GM21423 (cell line): ENCODE measurements at regions not wholly inside any gene's neighbourhood (a gene's known extent, or its start where the extent isn't known, plus 50 kb on each side); places are given as distances from the start of the nearest gene placed in this dataset.

Experiments used
- ATAC-seq: cut with Tn5 transposase; IDR thresholded peaks from one replicate; pipeline ENCODE4 v1.9.1; 2021; ENCODE audit warnings: mild to moderate bottlenecking, moderate library complexity; ENCODE audit not compliant: unreplicated experiment

DNA sequence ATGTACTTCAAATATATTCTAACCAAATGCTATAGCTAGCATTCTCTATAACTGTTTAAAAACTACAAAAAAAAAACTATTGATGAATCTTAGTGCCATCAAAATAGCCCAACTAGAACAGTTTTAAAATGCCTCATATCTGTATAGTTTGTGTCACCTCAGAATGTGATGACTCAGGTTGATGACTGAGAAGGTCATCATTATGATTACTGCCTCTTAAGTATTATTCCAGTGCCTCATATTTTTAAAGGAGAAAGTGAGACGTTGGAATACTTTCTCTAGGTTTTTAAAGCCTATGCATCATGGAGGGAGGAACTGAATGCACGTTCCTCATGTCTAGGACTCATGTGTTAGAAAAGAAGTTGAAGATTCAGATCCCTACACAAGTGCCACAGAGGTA is 88.2 kb downstream of the TMA16 start:
- no peak for ATAC-seq

DNA sequence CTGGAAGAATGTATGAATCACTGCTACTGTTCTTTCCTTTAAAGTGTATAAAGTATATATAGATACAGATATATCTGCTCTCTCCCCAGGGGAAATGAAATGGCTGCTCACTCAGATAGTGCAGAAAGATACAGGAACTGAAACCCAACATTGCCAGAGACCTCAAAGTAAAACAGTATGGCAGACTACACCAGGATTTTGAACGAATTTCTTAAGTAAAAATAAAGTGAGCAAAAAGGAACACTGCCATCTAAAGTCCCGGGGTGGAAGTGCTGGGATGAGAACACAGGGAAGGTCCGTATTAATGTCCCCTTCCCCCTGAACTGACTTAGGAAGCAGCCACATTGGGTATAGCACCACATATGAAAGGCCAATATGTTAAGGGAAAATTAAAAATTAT is 93.4 kb downstream of the TMA16 start:
- peak; percentile 44 for ATAC-seq

DNA sequence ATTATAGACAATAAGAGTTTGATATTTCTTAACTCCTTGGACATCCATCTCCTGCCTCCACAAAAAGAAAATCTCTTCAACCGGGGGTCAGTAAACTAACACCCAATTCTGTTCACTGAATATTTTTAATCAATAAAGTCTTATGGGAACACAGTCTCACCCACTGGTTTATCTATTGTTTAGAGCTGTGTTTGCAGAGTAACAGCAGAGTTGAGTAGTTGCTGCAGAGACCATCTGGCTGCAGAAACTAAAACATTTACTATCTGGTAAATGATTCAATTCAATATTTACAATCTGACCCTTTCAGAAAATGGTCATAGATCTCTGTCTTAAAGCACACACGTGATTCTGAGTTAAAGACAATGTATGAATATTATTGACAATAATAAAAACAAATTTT is 94.0 kb downstream of the TMA16 start:
- no peak for ATAC-seq

DNA sequence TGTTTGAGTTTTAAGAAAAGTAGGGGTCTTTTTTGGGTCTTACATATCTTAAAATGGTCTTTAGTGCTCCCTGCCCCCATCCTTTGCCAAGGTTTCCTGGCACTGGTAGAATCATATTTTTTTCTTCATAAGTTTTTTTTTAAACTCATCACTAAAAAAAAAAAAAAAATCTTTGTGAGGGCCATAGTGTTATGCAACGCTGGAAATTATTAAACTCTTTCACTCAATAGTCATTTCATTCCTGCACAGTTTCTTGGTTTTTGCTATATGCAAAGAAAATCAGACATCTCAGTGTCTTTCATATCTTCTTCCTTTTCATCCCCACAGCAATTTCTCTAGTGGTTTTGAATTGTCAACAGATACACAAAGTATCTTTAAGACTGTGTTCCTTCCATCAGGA is 95.6 kb downstream of the TMA16 start:
- peak; percentile 33 for ATAC-seq

DNA sequence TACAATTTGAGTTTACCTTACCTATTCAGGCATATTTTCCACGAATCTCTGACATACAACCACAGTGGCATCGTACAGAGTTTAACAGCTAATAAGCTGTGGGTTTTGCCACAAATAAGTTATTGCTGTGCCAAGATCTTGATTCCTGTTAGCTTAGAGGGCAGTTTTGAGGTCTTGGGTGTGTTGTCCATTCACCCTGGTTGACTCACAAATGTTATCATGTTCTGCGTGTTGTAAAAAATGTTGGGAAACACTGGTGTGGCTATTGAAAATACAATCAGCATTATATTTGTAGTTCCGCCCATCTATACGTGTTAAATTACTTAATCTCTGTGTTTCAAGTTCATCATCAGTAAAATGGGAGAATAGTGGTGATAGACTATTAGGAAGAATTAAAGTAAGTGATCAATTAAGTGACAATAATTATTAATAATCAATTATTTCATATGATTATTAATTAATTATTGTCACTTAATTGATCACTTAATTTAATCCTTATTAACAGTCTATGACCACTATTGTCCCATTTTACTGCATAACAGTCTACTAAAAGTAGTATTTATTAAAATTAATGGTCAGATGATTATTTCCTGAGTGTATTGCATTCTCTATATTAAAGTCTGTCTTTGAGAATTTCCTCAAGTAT is 96.3 kb downstream of the TMA16 start:
- no peak for ATAC-seq

DNA sequence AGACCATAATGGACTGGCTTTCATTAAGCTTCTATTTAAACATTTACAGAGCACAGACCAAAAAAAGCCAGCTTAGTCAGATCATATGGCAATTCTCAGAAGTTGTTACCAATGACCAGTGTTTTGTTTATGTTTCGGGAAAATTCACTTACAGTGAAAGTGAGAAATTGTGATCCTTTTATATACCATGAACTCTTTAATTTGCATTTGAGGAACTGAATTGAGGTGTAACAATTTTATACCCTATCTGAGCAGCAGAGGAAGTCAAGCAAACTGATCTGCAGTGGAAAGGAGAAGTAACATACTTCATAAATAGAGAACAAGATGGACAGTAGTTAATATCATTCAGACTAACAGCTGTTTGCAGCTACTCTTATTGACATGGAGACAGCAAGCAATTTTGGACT is 97.1 kb downstream of the TMA16 start:
- ATAC-seq: peak; percentile 87

DNA sequence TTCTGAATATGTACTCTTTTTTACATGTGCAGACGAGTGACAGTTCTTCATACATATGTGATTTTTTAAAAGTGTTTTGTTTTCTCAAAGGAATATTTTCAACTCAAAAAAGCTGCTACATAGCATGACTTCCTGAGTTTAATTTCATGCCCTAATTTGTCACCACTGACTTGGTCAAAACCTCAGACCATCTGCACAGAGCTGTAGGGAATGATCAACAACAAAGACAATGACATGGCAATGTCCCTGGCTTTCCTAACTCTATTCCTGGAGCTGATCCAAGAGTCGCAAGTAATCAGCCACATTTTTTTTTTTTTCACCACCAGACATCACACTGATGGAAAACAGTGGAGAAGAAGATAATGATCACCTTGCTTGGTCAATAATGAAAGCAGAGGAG is 97.7 kb downstream of the TMA16 start:
- ATAC-seq: no peak

DNA sequence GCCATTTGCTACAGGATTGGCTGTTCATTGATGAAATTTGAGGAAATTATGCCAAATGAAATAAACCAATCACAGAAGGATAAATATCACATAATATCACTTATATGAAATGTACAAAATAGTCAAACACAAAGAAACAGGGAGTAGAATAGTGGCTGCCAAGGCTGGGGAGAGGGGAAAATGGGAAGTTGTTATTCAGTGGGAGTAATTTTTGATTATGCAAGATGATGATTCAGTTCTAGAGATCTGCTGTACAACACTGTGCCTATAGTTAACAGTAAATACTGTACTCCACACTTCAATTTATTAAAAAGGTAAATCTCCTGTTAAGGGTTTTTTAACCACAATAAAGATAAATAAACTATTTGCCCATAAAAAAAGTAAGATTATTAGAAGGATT is 101.1 kb downstream of the TMA16 start:
- no peak for ATAC-seq

DNA sequence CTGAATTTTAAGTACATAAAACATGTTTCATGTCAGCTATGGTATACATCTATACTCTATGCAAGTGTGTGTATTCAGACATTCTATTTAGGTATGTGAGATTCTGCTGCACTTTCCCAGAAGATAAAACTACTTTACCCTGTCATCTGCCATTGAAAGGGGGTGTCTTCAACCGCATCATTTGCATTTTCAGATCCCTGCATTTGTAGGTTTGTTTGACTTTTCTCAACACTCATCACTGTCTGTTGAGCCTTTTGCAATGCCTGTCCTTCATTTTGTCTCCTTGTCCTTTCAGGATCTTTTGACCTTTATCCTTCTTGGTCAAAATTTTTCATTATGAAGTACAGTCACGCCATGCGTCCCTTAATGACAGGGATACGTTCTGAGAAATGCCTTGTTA is 103.5 kb downstream of the TMA16 start:
- ATAC-seq: peak; percentile 78

DNA sequence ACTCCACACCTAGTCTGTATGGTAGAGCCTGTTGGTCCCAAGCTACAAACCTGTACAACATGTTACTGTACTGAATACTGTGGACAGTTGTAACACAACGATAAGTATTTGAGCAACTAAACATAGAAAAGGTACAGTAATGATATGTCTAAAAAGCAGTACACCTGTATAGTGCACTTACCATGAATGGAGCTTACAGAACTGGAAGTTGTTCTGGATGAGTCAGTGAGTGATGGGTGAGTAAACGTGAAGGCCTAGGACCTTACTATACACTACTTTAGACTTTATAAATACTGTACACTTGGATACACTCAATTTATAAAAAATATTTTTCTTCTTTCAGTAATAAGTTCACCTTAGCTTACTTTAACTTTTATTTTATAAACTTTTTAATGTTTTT is 104.0 kb downstream of the TMA16 start:
- peak; percentile 14 for ATAC-seq

DNA sequence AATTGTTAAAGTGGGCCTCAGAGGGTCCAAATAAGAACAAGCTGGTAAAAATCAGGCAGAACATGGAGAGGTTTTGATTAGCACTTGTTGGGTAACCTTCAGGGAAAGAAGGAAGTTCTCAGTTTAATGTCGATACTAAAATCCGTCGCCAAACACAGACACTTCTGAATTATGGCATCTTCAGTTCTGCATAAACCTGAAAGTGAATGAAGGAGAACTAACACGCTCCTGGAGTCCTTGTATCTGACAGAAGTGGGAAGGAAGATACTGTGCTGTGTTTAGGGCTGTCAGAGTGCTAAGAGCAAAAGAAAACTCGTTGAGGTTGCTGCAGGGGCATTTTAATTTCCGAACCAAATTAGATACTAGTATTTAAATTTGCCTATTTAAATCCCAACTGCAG is 106.2 kb downstream of the TMA16 start:
- ATAC-seq: peak; percentile 42

DNA sequence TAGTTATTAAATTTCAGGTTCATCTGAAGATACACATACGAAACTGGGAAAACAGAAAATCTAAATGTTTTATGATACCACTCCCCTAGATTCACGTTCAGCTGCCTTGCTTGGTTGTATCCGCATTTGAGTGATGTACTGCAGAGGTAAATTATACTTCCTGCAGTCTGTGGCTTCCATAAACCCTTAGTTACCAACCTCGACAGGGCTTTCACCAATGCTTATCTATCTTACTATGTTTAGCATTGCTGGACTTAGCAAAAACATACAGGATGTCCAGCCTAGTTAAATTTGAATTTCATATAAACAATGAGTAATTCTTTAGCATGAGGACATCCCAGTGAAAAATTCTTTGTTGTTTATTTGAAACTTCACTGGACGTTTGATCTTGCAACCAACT is 108.8 kb downstream of the TMA16 start:
- no peak for ATAC-seq

DNA sequence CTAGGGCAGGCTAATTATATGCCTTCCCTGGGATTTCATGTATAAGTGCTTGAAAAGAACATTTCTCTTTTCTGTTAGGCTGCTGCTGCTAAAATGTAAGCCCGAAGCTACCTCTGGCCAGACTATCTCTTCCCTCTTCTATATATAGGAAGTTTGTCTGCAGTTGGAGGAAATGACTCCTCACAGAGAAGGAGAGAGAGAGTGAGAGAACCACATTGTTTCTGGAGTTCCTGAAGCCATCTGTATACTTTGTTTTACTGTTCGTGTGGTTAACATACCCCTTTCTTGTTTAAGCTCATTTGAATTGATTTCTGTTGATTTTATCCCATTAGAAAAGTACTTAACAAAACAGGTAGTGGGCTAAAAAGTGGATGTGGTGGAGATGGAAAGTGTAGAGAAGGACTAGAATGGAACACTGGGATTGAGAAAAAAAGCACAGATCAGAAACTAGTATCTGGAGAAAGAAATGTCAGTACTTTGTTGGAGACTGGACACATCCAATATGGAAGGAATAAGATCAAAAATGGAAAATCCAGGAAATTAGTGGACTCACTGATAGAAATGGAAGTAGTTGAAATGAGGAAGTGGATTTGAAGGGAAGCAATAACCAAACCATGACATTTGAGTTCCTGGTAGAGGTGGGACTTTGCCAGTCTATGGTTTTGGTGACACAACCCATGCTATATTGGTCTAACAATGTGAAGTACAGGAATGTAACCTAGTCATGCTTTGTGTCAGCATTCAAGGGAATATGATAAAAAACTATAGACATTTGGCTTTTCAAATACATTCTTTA is 112.6 kb downstream of the TMA16 start:
- peak; percentile 28 for ATAC-seq

DNA sequence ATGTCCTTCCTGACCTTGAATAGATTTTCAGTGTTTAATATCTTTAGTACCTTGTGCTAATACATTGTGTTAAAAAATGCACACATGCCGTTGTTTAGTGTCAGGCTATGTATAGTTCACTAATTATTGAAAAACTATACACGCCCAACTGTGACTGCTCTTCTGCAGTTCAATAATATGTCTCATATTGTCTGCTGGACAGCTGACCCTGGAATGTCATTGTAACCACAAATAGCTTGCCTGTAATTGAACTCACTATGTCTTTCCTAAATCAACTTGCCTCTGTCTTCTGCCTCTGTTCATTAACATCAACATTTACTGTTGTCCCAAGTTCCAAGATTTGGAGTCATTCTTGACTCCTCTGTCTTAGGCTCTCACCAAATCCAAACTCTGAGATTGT is 114.5 kb downstream of the TMA16 start:
- no peak for ATAC-seq

DNA sequence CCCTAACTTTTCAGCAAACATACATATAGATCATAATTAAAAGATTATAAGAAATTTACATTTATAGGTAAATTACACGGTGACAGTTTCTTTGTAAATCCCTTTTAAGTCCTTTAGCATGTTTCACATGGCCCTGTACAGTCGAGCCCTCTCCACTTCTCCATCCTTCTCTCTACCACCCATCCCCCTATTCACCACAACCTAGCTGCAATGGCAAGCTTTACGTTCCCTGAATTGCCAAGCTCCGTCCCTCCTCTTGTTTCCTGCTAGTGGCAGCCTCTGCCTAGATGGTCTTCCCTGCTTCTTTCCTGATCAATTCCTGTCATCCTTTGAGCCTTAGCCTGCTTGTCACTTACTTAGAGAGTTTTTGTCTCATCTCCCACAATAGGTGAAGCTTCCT is 116.2 kb downstream of the TMA16 start:
- no peak for ATAC-seq

DNA sequence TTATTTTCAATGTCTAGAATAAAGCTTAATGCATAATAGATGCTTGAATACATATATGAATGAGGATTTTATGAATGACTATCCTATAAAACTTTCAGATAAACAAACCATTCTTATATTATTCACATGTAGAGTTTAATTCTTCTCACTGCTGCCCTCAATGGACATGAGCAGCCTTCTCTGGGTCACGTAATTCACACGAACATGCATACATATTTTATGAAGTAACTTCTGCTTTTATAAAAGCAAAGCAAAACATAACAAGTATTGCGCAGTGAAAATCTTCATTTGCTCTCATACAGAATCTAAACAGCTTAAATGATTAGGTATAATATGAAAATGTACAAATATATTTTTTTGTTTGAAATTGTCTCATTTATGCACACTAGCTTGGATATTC is 116.7 kb downstream of the TMA16 start:
- ATAC-seq: no peak

DNA sequence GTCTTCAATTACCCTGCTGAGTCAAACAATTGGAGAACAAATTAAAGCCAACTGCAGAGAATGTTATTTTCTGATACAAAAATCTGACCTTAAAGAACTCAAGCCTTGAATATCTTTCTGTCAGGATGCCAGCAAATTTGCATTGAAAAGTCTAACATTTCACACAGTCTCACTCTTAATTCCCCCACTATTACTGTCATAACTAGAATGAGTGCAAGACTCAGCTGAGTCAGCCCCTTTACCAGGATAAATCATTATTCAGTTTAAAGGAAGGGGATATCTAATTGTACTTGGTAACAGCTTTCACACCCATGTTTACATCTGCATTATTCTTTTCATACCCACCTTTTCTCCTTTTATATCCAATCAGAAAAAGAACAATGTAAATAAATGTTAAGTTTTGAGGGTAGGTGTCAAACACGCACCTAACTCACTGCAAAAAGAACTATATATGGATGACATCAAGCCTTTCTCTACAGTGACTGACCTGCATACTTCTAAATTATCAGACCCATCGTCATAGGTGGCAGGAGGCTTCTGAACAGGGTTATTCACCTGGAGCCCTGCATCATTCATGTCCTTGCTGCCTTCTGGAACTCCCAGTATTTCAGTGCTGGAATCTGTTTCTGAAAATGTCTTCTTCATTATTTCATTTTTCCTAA is 117.4 kb downstream of the TMA16 start:
- peak; percentile 65 for ATAC-seq

DNA sequence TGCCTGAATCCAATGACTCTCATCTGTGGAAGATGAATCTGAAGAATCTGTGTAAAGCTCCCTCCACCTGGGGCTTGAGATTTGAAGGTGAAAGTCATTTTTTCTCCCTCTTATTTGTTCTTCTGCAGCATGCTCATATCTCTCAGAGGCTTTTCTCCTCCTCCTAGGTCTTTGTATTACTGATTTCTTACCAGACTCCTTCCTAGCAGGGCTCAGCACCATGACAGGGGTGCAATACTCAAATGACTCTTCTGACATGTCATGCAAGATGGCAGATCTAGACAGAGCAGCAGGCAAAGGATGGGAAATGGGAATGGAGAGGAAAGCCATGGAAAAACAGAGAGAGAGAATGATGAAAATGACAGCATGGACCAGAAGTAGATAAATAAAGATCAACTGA is 118.3 kb downstream of the TMA16 start:
- no peak for ATAC-seq

DNA sequence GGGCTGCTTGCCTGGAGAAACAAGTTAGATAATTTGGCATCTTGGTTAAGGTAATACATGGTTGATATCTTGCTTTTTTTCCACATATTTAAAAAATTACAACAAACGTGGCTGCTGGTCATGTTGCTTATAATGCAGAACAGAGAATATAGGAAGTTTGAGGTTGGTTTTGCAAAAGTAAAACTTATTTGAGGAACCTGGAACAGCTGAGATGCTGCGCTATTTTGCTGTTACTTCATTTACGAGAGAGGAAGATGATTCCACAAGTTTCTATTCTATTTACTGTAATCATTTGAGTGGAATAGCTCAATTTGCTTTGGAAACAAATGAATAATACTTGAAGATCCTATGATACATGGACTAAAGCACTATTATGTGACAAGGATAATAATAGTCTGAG is 118.9 kb downstream of the TMA16 start:
- ATAC-seq: no peak

DNA sequence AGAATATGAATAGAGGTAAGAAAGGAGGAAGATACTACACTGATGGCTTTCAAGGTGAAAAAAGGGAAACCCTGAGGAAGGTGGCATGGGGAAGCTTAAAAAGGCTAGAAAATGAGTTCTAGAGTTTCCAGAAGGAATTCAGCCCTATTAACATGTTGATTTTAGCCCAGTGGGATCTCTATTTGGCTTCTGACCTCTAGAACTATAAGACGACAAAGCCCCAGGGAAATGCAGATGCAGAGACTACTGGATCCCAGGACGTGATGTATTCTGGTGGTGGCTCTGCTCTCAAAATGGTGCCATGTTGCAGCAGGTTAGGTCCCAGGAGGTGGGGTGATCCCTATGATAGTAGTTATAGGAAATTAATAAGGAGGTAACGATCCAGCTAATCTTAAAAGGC is 120.4 kb downstream of the TMA16 start:
- no peak for ATAC-seq

DNA sequence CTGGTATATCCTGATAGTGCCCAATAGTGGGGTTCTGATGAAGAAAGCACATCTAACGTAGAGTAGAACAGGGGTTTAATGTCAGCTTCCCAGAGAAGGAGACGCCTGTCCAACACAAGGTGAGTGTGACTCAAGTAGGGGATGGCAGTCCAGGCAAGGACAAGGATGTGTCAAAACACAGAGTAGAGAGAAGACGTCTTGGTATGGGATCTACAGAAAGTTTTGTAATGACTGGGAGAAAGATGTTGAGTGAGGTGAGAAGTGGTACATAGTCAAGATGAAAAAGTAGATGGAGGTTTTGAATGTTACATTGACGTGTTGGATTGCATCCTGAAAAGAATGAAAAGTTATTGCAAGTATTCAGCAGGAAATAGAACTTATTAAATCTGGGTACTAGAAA is 124.4 kb downstream of the TMA16 start:
- no peak for ATAC-seq

DNA sequence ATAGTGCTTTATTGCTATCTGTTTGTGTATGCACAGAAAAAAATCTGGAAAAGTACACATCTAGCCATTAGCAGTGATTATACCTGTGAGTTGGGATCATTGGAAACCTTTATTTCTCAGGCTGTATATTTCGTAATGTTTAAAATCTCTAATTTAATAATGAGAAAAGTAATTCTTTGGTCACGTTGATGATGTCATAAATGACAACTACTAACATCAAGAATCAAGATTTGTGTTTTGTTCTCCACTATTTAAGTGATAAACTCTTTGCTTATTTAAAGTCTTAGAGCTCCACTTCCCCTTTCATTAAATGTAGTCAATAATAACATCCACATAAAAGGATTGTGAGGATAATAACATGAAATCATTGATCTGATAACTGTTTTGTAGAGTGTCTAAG is 126.2 kb downstream of the TMA16 start:
- ATAC-seq: no peak
